ENCODE measurements at regions not wholly inside any gene's neighbourhood (a gene's known extent, or its start where the extent isn't known, plus 50 kb on each side); places are given as distances from the start of the nearest gene placed in this dataset.

DNA sequence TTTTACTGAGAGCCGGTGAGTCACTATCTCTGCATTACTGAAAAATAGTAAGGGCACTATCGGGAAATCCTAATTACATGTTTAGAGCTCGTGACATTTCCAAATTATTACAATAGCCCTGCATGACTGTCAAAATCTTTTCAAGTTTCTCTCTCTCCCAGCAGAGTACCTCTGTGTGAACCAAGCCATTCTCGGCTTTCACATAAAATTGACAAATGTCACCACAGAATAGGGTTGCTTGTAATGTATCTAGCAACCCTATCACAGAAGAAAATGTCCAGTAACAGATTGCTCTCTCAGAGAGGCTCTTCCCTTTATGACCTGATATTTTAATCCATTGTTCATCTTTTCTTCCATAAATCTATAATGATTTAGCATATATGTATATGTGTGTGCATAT lies 144.8 kb upstream of the GNPDA2 start:
- H3K4me1 ChIP-seq: no peaks in the 10 kb centered on the region
- DNase-seq: no peak
- no peaks in the 10 kb centered on the region for H3K9me3 ChIP-seq
- no peaks in the 10 kb centered on the region for H3K36me3 ChIP-seq
- no peaks in the 10 kb centered on the region for H3K27me3 ChIP-seq
- H3K4me3 ChIP-seq (replicated peaks in 1 of 3): no peak overlapping the region
- no peak overlapping the region for H3K27ac ChIP-seq
- intact Hi-C loops (cut with DNase I): no loop called here
- whole genome bisulfite sequencing, 2 donors: 74 to 76% methylated on average over 4 of the region's 4 CpGs
- TF ChIP-seq, protein P1, sequence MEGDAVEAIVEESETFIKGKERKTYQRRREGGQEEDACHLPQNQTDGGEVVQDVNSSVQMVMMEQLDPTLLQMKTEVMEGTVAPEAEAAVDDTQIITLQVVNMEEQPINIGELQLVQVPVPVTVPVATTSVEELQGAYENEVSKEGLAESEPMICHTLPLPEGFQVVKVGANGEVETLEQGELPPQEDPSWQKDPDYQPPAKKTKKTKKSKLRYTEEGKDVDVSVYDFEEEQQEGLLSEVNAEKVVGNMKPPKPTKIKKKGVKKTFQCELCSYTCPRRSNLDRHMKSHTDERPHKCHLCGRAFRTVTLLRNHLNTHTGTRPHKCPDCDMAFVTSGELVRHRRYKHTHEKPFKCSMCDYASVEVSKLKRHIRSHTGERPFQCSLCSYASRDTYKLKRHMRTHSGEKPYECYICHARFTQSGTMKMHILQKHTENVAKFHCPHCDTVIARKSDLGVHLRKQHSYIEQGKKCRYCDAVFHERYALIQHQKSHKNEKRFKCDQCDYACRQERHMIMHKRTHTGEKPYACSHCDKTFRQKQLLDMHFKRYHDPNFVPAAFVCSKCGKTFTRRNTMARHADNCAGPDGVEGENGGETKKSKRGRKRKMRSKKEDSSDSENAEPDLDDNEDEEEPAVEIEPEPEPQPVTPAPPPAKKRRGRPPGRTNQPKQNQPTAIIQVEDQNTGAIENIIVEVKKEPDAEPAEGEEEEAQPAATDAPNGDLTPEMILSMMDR (IDR thresholded peaks at IDR 0.05): no peak
- TF ChIP-seq POLR2A (IDR thresholded peaks at IDR 0.05): no peak

DNA sequence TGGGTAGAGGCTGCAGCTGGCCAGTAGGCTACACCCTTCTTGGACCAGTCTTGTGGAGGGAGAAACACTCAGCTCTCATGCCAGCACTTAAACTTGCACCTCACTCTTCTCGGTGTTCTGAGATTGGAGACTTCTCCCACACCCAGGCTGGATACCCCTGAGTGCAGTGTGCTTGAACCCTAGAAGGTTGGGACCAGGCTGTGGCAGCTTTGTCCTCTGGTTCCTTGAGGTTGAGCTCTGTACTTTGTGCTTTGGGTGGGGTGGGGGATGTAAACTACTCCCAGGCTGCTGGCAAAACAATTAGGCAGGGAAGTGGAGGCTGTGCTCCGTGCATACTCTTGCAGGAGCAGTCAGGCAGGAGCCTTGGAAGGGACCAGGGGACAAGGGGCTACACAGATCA lies 143.6 kb upstream of the GNPDA2 start:
- Histone ChIP-seq H3K36me3 (no peaks in the 10 kb centered on the region), H3K9me3 (no peaks in the 10 kb centered on the region), H3K4me1 (no peaks in the 10 kb centered on the region), H3K4me3 (replicated peaks in 1 of 3) (no peak overlapping the region), H3K27me3 (no peaks in the 10 kb centered on the region), H3K27ac (no peak overlapping the region)
- TF ChIP-seq, protein P1 (IDR thresholded peaks at IDR 0.05): no peak
- TF ChIP-seq POLR2A (IDR thresholded peaks at IDR 0.05): no peak
- DNase-seq: no peak
- intact Hi-C loops (cut with DNase I): no loop called here
- WGBS, 2 donors: 67 to 71% methylated on average over 2 of the region's 2 CpGs

DNA sequence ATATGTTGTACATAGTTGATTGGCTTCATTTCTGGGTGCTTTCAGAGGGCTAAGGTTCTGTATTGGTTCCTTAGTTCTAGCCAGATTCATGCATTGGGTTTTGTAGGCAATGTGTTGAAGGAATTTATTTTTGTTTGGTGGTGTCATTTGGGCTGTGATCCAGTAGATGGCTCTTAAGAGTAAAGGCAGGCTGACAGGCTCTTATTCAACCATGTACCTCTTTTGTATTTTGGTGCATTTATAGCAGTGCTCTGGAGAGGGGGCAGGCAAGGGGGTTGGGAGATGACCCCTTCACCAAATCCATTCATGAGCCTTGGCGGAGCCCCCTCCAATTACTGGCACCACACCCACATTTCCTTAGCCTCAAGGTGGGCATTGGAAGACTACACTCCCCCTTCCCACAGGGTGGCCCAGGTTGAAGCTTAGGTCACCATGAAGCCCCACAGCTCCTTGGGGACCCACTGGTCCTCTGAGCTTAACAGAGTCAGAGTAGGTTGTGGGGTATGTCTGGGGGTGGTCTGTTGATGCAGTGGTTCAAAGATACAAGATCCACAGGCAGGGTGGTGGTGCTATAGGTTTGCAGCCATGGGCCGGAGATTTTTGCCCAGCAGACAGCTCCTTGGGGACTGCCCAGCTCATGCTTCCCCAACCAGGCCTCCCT lies 143.0 kb upstream of the GNPDA2 start:
- no peak overlapping the region for H3K27ac ChIP-seq
- no peak for DNase-seq
- 100% methylated on average over 1 to 2 of the region's 2 CpGs for WGBS, 2 donors
- H3K27me3 ChIP-seq: no peaks in the 10 kb centered on the region
- no peak overlapping the region for H3K4me3 ChIP-seq (replicated peaks in 1 of 3)
- H3K9me3 ChIP-seq: no peaks in the 10 kb centered on the region
- H3K4me1 ChIP-seq: no peaks in the 10 kb centered on the region
- TF ChIP-seq, protein P1 (IDR thresholded peaks at IDR 0.05): no peak
- no peak for TF ChIP-seq POLR2A (IDR thresholded peaks at IDR 0.05)
- intact Hi-C loops (cut with DNase I): no loop called here
- no peaks in the 10 kb centered on the region for H3K36me3 ChIP-seq

DNA sequence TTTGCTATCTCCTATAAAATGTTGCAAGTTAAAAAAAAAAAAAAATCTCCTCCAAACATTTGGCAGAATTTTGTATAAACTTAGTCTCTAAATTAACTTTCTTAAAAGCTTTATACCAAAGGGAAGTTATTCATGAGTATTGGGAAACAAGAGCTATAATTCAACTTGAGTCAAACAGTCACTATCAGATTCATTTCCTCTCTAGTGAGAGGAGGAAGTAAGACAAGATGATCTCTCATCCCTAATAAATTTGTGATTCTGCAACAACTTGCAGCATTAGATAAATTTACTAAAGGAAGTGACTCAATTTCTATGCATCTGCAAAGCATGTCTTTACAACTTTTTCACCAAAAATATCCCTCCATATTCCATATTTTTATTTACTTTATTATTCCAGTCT lies 135.4 kb upstream of the GNPDA2 start:
- Histone ChIP-seq H3K27ac (no peak overlapping the region), H3K36me3 (no peaks in the 10 kb centered on the region), H3K4me3 (replicated peaks in 1 of 3) (no peak overlapping the region), H3K9me3 (no peaks in the 10 kb centered on the region), H3K4me1 (no peaks in the 10 kb centered on the region), H3K27me3 (no peaks in the 10 kb centered on the region)
- intact Hi-C loops (cut with DNase I): no loop called here
- TF ChIP-seq, protein P1 (IDR thresholded peaks at IDR 0.05): no peak
- no peak for TF ChIP-seq POLR2A (IDR thresholded peaks at IDR 0.05)
- DNase-seq: no peak

DNA sequence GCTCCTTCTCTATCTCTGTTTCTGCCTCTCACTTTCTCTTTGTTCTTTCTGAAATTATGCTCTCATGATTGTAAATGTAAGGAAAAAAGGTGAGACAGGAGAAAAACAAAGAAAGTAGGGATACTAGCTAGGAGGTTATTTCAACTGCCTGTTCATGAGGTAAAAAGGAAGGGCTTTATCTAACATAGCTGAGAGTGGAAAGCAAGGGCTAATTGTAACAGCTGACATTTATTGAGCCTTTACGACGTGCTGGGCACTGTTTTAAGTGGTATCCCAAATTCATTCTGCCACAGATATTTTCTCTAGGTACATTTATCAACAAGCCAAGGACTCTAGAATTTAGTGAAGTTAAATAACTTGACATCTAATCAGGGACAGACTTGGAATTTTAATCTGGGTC lies 133.1 kb upstream of the GNPDA2 start:
- H3K4me3 ChIP-seq (replicated peaks in 1 of 3): no peak overlapping the region
- no peak overlapping the region for H3K27ac ChIP-seq
- no peaks in the 10 kb centered on the region for H3K36me3 ChIP-seq
- no peaks in the 10 kb centered on the region for H3K4me1 ChIP-seq
- 23 to 35% methylated on average over 2 of the region's 2 CpGs for WGBS, 2 donors
- H3K9me3 ChIP-seq: no peaks in the 10 kb centered on the region
- no peaks in the 10 kb centered on the region for H3K27me3 ChIP-seq
- TF ChIP-seq POLR2A (IDR thresholded peaks at IDR 0.05): no peak
- TF ChIP-seq, protein P1 (IDR thresholded peaks at IDR 0.05): no peak
- DNase-seq: no peak
- intact Hi-C loops (cut with DNase I): no loop called here
